HEK293 (cell line): ENCODE measurements at regions not wholly inside any gene's neighbourhood (a gene's known extent, or its start where the extent isn't known, plus 50 kb on each side); places are given as distances from the start of the nearest gene placed in this dataset.

ENCODE experiments used
- CTCF ChIA-PET: fragments of 350-600 bp; formaldehyde crosslinking; extraction: SDS; loops from one replicate; lab custom pipeline; 2021; ENCODE audit warnings: antibody characterized with exemption; lab: Yijun Ruan, JAX
- POLR2A ChIA-PET: fragments of 300-600 bp; formaldehyde crosslinking; extraction: SDS; loops from one replicate; lab custom pipeline; 2020; ENCODE audit warnings: antibody characterized with exemption, inconsistent platforms; lab: Yijun Ruan, JAX
- H3K27ac ChIP-seq: fragments of 200-500 bp; sonication (Bioruptor generic); 2 replicates; pipeline ENCODE4 v1.5.1; 2014; ENCODE audit warnings: low read depth, low read length, control low read depth, inconsistent platforms; ENCODE audit errors: extremely low read depth
- H3K36me3 ChIP-seq, 2 experiments: fragments of 200-500 bp in 1 of 2; sonication (Bioruptor generic) in 1 of 2; 1 replicate in 1 of 2; 2 replicates in 1 of 2; pipeline ENCODE4 v1.5.1; 2014 to 2017; ENCODE audit warnings: inconsistent platforms in 2 of 2, low read length in 2 of 2; ENCODE audit not compliant: control insufficient read depth in 2 of 2, insufficient read depth in 1 of 2
- H3K4me1 ChIP-seq: fragments of 200-500 bp; sonication (Bioruptor generic); 2 replicates; pipeline ENCODE4 v1.5.1; 2014; ENCODE audit warnings: mild to moderate bottlenecking, low read length, inconsistent platforms; ENCODE audit not compliant: control insufficient read depth, insufficient read depth
- H3K4me3 ChIP-seq: 2 replicates; pipeline ENCODE4 v1.5.1; 2011; ENCODE audit warnings: low read depth, mild to moderate bottlenecking, control low read depth, low read length, moderate library complexity
- H3K9me3 ChIP-seq: fragments of 200-500 bp; sonication (Bioruptor generic); 2 replicates; pipeline ENCODE4 v1.5.1; 2014; ENCODE audit warnings: low read depth, low read length, inconsistent platforms; ENCODE audit not compliant: control insufficient read depth, insufficient read depth
- BCL11B ChIP-seq: fragments of 450-650 bp; formaldehyde crosslinking; IDR thresholded peaks from 2 replicates; pipeline ENCODE4 v1.5.1; 2016; ENCODE audit warnings: low read depth, missing biosample characterization, missing genetic modification characterization
- GLI2 ChIP-seq: fragments of 450-650 bp; formaldehyde crosslinking; IDR thresholded peaks from 2 replicates; pipeline ENCODE4; 2017; ENCODE audit warnings: missing biosample characterization, missing genetic modification characterization, low read depth, borderline replicate concordance
- KLF1 ChIP-seq: fragments of 450-650 bp; formaldehyde crosslinking; IDR thresholded peaks from 2 replicates; pipeline ENCODE4 v1.5.1; 2016; ENCODE audit warnings: missing biosample characterization, missing genetic modification characterization
- TSHZ1 ChIP-seq: fragments of 450-650 bp; formaldehyde crosslinking; IDR thresholded peaks from 2 replicates; pipeline ENCODE4 v1.5.1; 2016; ENCODE audit warnings: missing biosample characterization, missing genetic modification characterization, borderline replicate concordance
- ZBTB11 ChIP-seq: fragments of 450-650 bp; formaldehyde crosslinking; conservative IDR thresholded peaks from 2 replicates; pipeline ENCODE4 v1.5.1; 2016; ENCODE audit warnings: low read depth, missing biosample characterization, missing genetic modification characterization
- ZBTB6 ChIP-seq: fragments of 450-650 bp; formaldehyde crosslinking; IDR thresholded peaks from 2 replicates; pipeline ENCODE4 v1.5.1; 2017; ENCODE audit warnings: missing biosample characterization, missing genetic modification characterization
- ZBTB8A ChIP-seq: fragments of 450-650 bp; formaldehyde crosslinking; IDR thresholded peaks from 2 replicates; pipeline ENCODE4 v1.5.1; 2016; ENCODE audit warnings: missing biosample characterization, missing genetic modification characterization
- ZEB2 ChIP-seq: fragments of 450-650 bp; formaldehyde crosslinking; IDR thresholded peaks from 2 replicates; pipeline ENCODE4 v1.5.1; 2016; ENCODE audit warnings: missing biosample characterization, missing genetic modification characterization
- ZNF138 ChIP-seq: fragments of 450-650 bp; formaldehyde crosslinking; IDR thresholded peaks from 2 replicates; pipeline ENCODE4 v1.5.1; 2016; ENCODE audit warnings: missing biosample characterization, missing genetic modification characterization, borderline replicate concordance
- ZNF248 ChIP-seq: fragments of 450-650 bp; formaldehyde crosslinking; IDR thresholded peaks from 2 replicates; pipeline ENCODE4 v1.5.1; 2017; ENCODE audit warnings: missing biosample characterization, missing genetic modification characterization
- ZNF26 ChIP-seq: fragments of 450-650 bp; formaldehyde crosslinking; IDR thresholded peaks from 2 replicates; pipeline ENCODE4 v1.5.1; 2016; ENCODE audit warnings: missing biosample characterization, missing genetic modification characterization
- ZNF280C ChIP-seq: fragments of 450-650 bp; formaldehyde crosslinking; IDR thresholded peaks from 2 replicates; pipeline ENCODE4 v1.5.1; 2016; ENCODE audit warnings: missing biosample characterization, missing genetic modification characterization
- ZNF341 ChIP-seq: fragments of 450-650 bp; formaldehyde crosslinking; IDR thresholded peaks from 2 replicates; pipeline ENCODE4; 2016; ENCODE audit warnings: low read depth, missing biosample characterization, missing genetic modification characterization
- ZNF488 ChIP-seq: fragments of 450-650 bp; formaldehyde crosslinking; IDR thresholded peaks from 2 replicates; pipeline ENCODE4 v1.5.1; 2016; ENCODE audit warnings: missing biosample characterization, missing genetic modification characterization
- ZNF561 ChIP-seq: fragments of 450-650 bp; IDR thresholded peaks from 2 replicates; pipeline ENCODE4 v1.5.1; 2018; ENCODE audit warnings: missing biosample characterization, missing genetic modification characterization, borderline replicate concordance
- ZNF639 ChIP-seq: fragments of 450-650 bp; formaldehyde crosslinking; IDR thresholded peaks from 2 replicates; pipeline ENCODE4 v1.5.1; 2016; ENCODE audit warnings: missing biosample characterization, missing genetic modification characterization
- ZNF654 ChIP-seq: fragments of 450-650 bp; formaldehyde crosslinking; IDR thresholded peaks from 2 replicates; pipeline ENCODE4 v1.5.1; 2016; ENCODE audit warnings: low read depth, missing biosample characterization, missing genetic modification characterization
- ZNF670 ChIP-seq: fragments of 450-650 bp; formaldehyde crosslinking; IDR thresholded peaks from 2 replicates; pipeline ENCODE4 v1.5.1; 2016; ENCODE audit warnings: missing biosample characterization, missing genetic modification characterization, low read depth
- ZNF677 ChIP-seq: fragments of 450-650 bp; IDR thresholded peaks from 2 replicates; pipeline ENCODE4 v1.5.0; 2018; ENCODE audit warnings: missing biosample characterization, mild to moderate bottlenecking, missing genetic modification characterization, moderate library complexity
- ZNF707 ChIP-seq: fragments of 450-650 bp; formaldehyde crosslinking; IDR thresholded peaks from 2 replicates; pipeline ENCODE4 v1.5.1; 2016; ENCODE audit warnings: missing biosample characterization, missing genetic modification characterization
- ZNF785 ChIP-seq: fragments of 450-650 bp; formaldehyde crosslinking; IDR thresholded peaks from 2 replicates; pipeline ENCODE4 v1.5.1; 2016; ENCODE audit warnings: missing biosample characterization, missing genetic modification characterization

- TF ChIP-seq ZNF639 = no peak
- TF ChIP-seq GLI2 (tag by site-specific recombination) = no peak
- no peak for TF ChIP-seq ZNF26 (tag by site-specific recombination)
- no peak for TF ChIP-seq ZNF654 (tag by site-specific recombination)
- no peak for TF ChIP-seq ZNF561
- TF ChIP-seq ZBTB6 = no peak
- no peak for TF ChIP-seq KLF1 (tag by site-specific recombination)
- TF ChIP-seq ZNF248 (tag by site-specific recombination) = no peak
- no peak for TF ChIP-seq ZEB2 (tag by site-specific recombination)
- TF ChIP-seq ZBTB8A (tag by site-specific recombination) = no peak
- no peak for TF ChIP-seq ZNF707
Observed at GRCh38 chr4:52311464-52312125, 260.5 kb downstream of the SPATA18 start (continued).

- H3K9me3 ChIP-seq = no peaks in the 10 kb centered on the region
- H3K36me3 ChIP-seq = no peaks in the 10 kb centered on the region
- POLR2A ChIA-PET = no interaction called here
- H3K27ac ChIP-seq = no peak overlapping the region
- H3K4me3 ChIP-seq = no peak overlapping the region
- CTCF ChIA-PET = no interaction called here
- no peaks in the 10 kb centered on the region for H3K4me1 ChIP-seq
- TF ChIP-seq ZNF488 (tag by site-specific recombination) (no peak), ZNF138 (tag by site-specific recombination) (no peak), ZNF670 (tag by site-specific recombination) (no peak), BCL11B (tag by site-specific recombination) (no peak), ZBTB11 (tag by site-specific recombination) (no peak), ZNF341 (tag by site-specific recombination) (no peak), ZNF677 (tag by site-specific recombination) (no peak), TSHZ1 (tag by site-specific recombination) (no peak), ZNF280C (no peak), ZNF785 (tag by site-specific recombination) (no peak)
Observed at GRCh38 chr4:52312722-52313121, 261.6 kb downstream of the SPATA18 start.
